ENCODE measurements at regions not wholly inside any gene's neighbourhood (a gene's known extent, or its start where the extent isn't known, plus 50 kb on each side); places are given as distances from the start of the nearest gene placed in this dataset.

DNA sequence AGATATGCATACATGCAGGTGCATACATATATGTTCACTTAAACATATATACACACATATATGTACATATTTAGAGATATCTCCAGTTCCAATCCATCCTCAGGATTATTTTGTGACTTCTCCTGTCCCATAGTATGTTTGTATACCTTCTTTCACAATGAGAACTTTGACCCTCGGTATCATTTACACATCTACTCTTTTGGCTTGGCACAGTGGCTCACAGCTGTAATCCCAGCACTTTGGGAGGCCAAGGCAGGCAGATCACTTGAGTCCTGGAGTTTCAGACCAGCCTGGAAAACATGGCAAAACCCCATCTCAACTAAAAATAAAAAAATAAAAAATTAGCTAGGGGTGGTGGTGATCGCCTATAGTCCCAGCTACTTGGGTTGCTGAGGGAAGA, 148.1 kb upstream of the CCL2 start (continued):
- TF ChIP-seq, protein P1, sequence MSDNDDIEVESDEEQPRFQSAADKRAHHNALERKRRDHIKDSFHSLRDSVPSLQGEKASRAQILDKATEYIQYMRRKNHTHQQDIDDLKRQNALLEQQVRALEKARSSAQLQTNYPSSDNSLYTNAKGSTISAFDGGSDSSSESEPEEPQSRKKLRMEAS (IDR thresholded peaks at IDR 0.05): no peak
- TF ChIP-seq, protein P2, sequence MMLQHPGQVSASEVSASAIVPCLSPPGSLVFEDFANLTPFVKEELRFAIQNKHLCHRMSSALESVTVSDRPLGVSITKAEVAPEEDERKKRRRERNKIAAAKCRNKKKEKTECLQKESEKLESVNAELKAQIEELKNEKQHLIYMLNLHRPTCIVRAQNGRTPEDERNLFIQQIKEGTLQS (IDR thresholded peaks at IDR 0.05): no peak
- TF ChIP-seq, protein P3, sequence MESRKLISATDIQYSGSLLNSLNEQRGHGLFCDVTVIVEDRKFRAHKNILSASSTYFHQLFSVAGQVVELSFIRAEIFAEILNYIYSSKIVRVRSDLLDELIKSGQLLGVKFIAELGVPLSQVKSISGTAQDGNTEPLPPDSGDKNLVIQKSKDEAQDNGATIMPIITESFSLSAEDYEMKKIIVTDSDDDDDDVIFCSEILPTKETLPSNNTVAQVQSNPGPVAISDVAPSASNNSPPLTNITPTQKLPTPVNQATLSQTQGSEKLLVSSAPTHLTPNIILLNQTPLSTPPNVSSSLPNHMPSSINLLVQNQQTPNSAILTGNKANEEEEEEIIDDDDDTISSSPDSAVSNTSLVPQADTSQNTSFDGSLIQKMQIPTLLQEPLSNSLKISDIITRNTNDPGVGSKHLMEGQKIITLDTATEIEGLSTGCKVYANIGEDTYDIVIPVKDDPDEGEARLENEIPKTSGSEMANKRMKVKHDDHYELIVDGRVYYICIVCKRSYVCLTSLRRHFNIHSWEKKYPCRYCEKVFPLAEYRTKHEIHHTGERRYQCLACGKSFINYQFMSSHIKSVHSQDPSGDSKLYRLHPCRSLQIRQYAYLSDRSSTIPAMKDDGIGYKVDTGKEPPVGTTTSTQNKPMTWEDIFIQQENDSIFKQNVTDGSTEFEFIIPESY (IDR thresholded peaks at IDR 0.05): peak; percentile 35
- TF ChIP-seq JUND (IDR thresholded peaks at IDR 0.05): peak in 1 of 2 donors; percentile 62
- TF ChIP-seq HNF4G (IDR thresholded peaks at IDR 0.05): peak; percentile 58
- TF ChIP-seq EGR1 (IDR thresholded peaks at IDR 0.05; ENCODE audit: low read depth in 2 of 2): no peak
- no peak for TF ChIP-seq TAF1 (conservative IDR thresholded peaks at IDR 0.05)

DNA sequence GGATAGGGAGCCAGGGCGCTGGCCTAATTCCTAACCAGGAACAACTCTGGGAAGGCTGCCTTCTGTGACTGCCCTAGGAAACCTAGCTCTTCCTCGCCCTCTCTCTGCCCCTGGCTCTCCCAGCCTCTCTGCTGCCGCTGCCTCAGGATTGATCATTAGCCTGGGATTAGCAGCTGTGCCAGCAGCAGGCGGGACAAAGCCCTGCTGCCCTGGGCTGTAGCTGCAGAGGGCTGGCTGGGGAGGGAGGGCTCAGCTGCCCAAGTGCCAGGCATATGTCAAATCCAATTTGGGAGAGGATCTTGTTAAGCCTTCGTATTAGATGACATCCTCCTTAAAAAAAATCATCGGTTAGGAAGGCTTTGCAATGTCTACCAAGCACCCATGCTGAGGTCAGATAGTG, 144.8 kb upstream of the CCL2 start:
- 29% methylated on average over 6 of the region's 6 CpGs for WGBS
- no peak overlapping the region for H3K27ac ChIP-seq (ENCODE audit: low read depth in 1 of 2, low read length in 2 of 2)
- H3K27me3 ChIP-seq (ENCODE audit: control insufficient read depth in 4 of 4, insufficient read depth in 4 of 4, low read length in 3 of 4): no peaks in the 10 kb centered on the region
- no peak for DNase-seq (ENCODE audit: low spot score)
- no peaks in the 10 kb centered on the region for H3K36me3 ChIP-seq (ENCODE audit: control insufficient read depth in 4 of 4, insufficient read depth in 3 of 4, low read depth in 1 of 4, low read length in 3 of 4)
- TF ChIP-seq EGR1 (IDR thresholded peaks at IDR 0.05; ENCODE audit: low read depth in 2 of 2) (no peak), YY1 (IDR thresholded peaks at IDR 0.05) (peak; percentile 42), HNF4A (conservative IDR thresholded peaks at IDR 0.05) (peak; percentile 53 to 68), NR2F2 (IDR thresholded peaks at IDR 0.05) (no peak), RXRA (IDR thresholded peaks at IDR 0.05) (peak in 1 of 2 donors; percentile 65), JUND (IDR thresholded peaks at IDR 0.05) (peak in 1 of 2 donors; percentile 32), SP1 (IDR thresholded peaks at IDR 0.05) (peak; percentile 23), FOXA1 (IDR thresholded peaks at IDR 0.05) (no peak), RAD21 (IDR thresholded peaks at IDR 0.05) (peak; percentile 26 to 58)
- TF ChIP-seq, protein P4, sequence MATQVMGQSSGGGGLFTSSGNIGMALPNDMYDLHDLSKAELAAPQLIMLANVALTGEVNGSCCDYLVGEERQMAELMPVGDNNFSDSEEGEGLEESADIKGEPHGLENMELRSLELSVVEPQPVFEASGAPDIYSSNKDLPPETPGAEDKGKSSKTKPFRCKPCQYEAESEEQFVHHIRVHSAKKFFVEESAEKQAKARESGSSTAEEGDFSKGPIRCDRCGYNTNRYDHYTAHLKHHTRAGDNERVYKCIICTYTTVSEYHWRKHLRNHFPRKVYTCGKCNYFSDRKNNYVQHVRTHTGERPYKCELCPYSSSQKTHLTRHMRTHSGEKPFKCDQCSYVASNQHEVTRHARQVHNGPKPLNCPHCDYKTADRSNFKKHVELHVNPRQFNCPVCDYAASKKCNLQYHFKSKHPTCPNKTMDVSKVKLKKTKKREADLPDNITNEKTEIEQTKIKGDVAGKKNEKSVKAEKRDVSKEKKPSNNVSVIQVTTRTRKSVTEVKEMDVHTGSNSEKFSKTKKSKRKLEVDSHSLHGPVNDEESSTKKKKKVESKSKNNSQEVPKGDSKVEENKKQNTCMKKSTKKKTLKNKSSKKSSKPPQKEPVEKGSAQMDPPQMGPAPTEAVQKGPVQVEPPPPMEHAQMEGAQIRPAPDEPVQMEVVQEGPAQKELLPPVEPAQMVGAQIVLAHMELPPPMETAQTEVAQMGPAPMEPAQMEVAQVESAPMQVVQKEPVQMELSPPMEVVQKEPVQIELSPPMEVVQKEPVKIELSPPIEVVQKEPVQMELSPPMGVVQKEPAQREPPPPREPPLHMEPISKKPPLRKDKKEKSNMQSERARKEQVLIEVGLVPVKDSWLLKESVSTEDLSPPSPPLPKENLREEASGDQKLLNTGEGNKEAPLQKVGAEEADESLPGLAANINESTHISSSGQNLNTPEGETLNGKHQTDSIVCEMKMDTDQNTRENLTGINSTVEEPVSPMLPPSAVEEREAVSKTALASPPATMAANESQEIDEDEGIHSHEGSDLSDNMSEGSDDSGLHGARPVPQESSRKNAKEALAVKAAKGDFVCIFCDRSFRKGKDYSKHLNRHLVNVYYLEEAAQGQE (IDR thresholded peaks at IDR 0.05): peak; percentile 38
- TF ChIP-seq, protein P1 (IDR thresholded peaks at IDR 0.05): peak; percentile 10
- TF ChIP-seq, protein P2 (IDR thresholded peaks at IDR 0.05): no peak
- peaks cover 2 to 30% (median 22%) of the 10 kb centered on the region in 4 donors for H3K4me1 ChIP-seq (ENCODE audit: control insufficient read depth in 4 of 4, insufficient read depth in 4 of 4, low read length in 3 of 4)
- no peak overlapping the region for H3K4me3 ChIP-seq (ENCODE audit: low read depth in 1 of 3, low read length in 3 of 3)
- no peak overlapping the region for H3K9ac ChIP-seq (ENCODE audit: low read depth in 1 of 2, low read length in 2 of 2)
- no peaks in the 10 kb centered on the region for H3K9me3 ChIP-seq (ENCODE audit: control insufficient read depth in 4 of 4, low read length in 3 of 4)

DNA sequence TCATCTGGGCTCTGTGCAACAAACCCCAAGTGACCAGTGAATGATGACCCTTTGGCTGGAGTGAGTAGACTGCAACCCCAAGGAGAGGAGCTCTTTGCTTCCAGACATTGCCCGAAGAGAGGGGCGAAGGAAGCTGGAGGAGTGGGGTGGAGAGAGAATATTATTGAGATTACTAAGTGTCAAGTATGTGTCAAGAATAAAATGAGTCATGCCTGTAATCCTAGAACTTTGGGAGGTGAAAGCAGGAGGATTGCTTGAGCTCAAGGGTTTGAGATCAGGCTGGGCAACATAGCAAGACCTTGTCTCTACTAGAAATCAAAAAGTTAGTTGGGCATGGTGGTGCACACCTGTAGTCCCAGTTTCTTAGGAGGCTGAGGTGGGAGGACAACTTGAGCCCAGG, 142.0 kb upstream of the CCL2 start:
- no peaks in the 10 kb centered on the region for H3K9me3 ChIP-seq (ENCODE audit: control insufficient read depth in 4 of 4, low read length in 3 of 4)
- H3K4me1 ChIP-seq (ENCODE audit: control insufficient read depth in 4 of 4, insufficient read depth in 4 of 4, low read length in 3 of 4): peaks cover 2 to 13% (median 10%) of the 10 kb centered on the region in 4 donors
- no peak for DNase-seq (ENCODE audit: low spot score)
- H3K27ac ChIP-seq (ENCODE audit: low read depth in 1 of 2, low read length in 2 of 2): no peak overlapping the region
- no peak for TF ChIP-seq YY1 (IDR thresholded peaks at IDR 0.05)
- TF ChIP-seq EGR1 (IDR thresholded peaks at IDR 0.05; ENCODE audit: low read depth in 2 of 2): no peak
- TF ChIP-seq FOXA2 (IDR thresholded peaks at IDR 0.05): no peak
- no peak for TF ChIP-seq HNF4G (IDR thresholded peaks at IDR 0.05)
- TF ChIP-seq, protein P1 (IDR thresholded peaks at IDR 0.05): no peak
- H3K4me3 ChIP-seq (ENCODE audit: low read depth in 1 of 3, low read length in 3 of 3): no peak overlapping the region
- 87% methylated on average over 2 of the region's 2 CpGs for WGBS
- H3K36me3 ChIP-seq (ENCODE audit: control insufficient read depth in 4 of 4, insufficient read depth in 3 of 4, low read depth in 1 of 4, low read length in 3 of 4): no peaks in the 10 kb centered on the region
- H3K9ac ChIP-seq (ENCODE audit: low read depth in 1 of 2, low read length in 2 of 2): no peak overlapping the region
- no peaks in the 10 kb centered on the region for H3K27me3 ChIP-seq (ENCODE audit: control insufficient read depth in 4 of 4, insufficient read depth in 4 of 4, low read length in 3 of 4)

All from liver (tissue), 7 donors.